ENCODE measurements at regions not wholly inside any gene's neighbourhood (a gene's known extent, or its start where the extent isn't known, plus 50 kb on each side); places are given as distances from the start of the nearest gene placed in this dataset.

DNA sequence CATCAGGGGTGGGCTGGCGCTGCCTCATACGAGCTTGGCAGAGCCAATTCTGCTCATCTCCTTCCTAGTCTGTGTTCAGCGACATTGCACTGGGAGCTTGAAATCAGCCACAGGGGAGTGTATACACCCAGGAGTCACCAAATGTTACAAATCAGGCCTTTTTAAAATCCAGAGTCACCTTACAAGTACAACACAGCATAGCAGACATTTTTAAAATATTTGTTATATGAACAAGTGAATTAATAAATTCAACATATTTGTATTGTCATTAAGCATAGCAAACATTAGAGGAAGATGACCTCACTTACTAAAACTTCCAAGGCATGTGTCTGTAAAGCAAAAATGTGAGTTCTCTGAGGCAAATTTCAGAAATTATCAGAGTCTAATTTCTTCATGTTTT is 210.0 kb downstream of the HLX start:
- TF ChIP-seq, protein P1, sequence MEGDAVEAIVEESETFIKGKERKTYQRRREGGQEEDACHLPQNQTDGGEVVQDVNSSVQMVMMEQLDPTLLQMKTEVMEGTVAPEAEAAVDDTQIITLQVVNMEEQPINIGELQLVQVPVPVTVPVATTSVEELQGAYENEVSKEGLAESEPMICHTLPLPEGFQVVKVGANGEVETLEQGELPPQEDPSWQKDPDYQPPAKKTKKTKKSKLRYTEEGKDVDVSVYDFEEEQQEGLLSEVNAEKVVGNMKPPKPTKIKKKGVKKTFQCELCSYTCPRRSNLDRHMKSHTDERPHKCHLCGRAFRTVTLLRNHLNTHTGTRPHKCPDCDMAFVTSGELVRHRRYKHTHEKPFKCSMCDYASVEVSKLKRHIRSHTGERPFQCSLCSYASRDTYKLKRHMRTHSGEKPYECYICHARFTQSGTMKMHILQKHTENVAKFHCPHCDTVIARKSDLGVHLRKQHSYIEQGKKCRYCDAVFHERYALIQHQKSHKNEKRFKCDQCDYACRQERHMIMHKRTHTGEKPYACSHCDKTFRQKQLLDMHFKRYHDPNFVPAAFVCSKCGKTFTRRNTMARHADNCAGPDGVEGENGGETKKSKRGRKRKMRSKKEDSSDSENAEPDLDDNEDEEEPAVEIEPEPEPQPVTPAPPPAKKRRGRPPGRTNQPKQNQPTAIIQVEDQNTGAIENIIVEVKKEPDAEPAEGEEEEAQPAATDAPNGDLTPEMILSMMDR (conservative IDR thresholded peaks at IDR 0.05 in 1 of 2, IDR thresholded peaks at IDR 0.05 in 1 of 2; ENCODE audit: low read depth in 1 of 2, low read length in 2 of 2), result no peak
- TF ChIP-seq EZH2 (IDR thresholded peaks at IDR 0.05; ENCODE audit: low read length, missing control alignments), result no peak
